GM12878 (cell line): ENCODE measurements at regions not wholly inside any gene's neighbourhood (a gene's known extent, or its start where the extent isn't known, plus 50 kb on each side); places are given as distances from the start of the nearest gene placed in this dataset.
A peak's percentile ranks its signal among the peaks of the same experiment; 100 is the strongest.

Source experiments
- ASH2L ChIP-seq: fragments of 300-600, 200-600 bp; sonication (generic); IDR thresholded peaks from 2 replicates; pipeline ENCODE4 v1.6.1; 2017; ENCODE audit warnings: low read depth, mild to moderate bottlenecking, borderline replicate concordance
- ATF7 ChIP-seq: fragments of 450-650 bp; IDR thresholded peaks from 2 replicates; pipeline ENCODE4 v1.6.1; 2016; ENCODE audit warnings: low read depth, mild to moderate bottlenecking
- BCLAF1 ChIP-seq: fragments of 450-650 bp; IDR thresholded peaks from 2 replicates; pipeline ENCODE4 v1.6.1; 2017; ENCODE audit warnings: antibody characterized with exemption, mild to moderate bottlenecking, moderate library complexity
- BHLHE40 ChIP-seq, 2 experiments: fragments of 450-650 bp in 1 of 2; IDR thresholded peaks; 2 replicates each; pipeline ENCODE4 v1.6.1; 2011 to 2017; ENCODE audit warnings: low read depth in 2 of 2, borderline replicate concordance in 1 of 2, improper control_type of control experiment in 1 of 2, low read length in 1 of 2, mild to moderate bottlenecking in 1 of 2
- BRCA1 ChIP-seq: IDR thresholded peaks from 2 replicates; pipeline ENCODE4 v1.6.1; 2011; ENCODE audit warnings: low read depth, low read length, improper control_type of control experiment
- CBFB ChIP-seq: IDR thresholded peaks from 2 replicates; pipeline ENCODE4 v1.6.1; 2016; ENCODE audit warnings: antibody characterized with exemption, low read depth
- CHD1 ChIP-seq: IDR thresholded peaks from 2 replicates; pipeline ENCODE4 v1.6.1; 2012; ENCODE audit warnings: low read depth, low read length, improper control_type of control experiment
- CREM ChIP-seq: IDR thresholded peaks from 2 replicates; pipeline ENCODE4 v1.6.1; 2014; ENCODE audit warnings: antibody characterized with exemption, low read depth
- CTCF ChIP-seq, 3 experiments: IDR thresholded peaks in 2 of 3; conservative IDR thresholded peaks in 1 of 3; 2 replicates each; pipeline ENCODE4 v1.5.1; 2011; ENCODE audit warnings: low read depth in 3 of 3, low read length in 3 of 3, mild to moderate bottlenecking in 3 of 3, control low read depth in 2 of 3, moderate library complexity in 2 of 3, inconsistent platforms in 1 of 3, mixed read lengths in 1 of 3; ENCODE audit not compliant: control insufficient read depth in 2 of 3, insufficient read depth in 1 of 3; ENCODE audit errors: extremely low read depth in 1 of 3
- E2F8 ChIP-seq: fragments of 450-650 bp; IDR thresholded peaks from 2 replicates; pipeline ENCODE4 v1.6.1; 2018; ENCODE audit warnings: mild to moderate bottlenecking, low read depth, moderate library complexity; ENCODE audit not compliant: partially characterized antibody
- IKZF1 ChIP-seq: fragments of 450-650 bp; conservative IDR thresholded peaks from 2 replicates; pipeline ENCODE4 v1.6.1; 2017; ENCODE audit warnings: antibody characterized with exemption, mild to moderate bottlenecking
- IKZF2 ChIP-seq, 2 experiments: fragments of 450-650 bp; IDR thresholded peaks; 2 replicates each; pipeline ENCODE4 v1.6.1; 2017; ENCODE audit warnings: mild to moderate bottlenecking in 2 of 2, moderate library complexity in 2 of 2
- JUNB ChIP-seq: IDR thresholded peaks from 2 replicates; pipeline ENCODE4 v1.6.1; 2016; ENCODE audit warnings: antibody characterized with exemption, mild to moderate bottlenecking
- KAT2A ChIP-seq: conservative IDR thresholded peaks from 2 replicates; pipeline ENCODE4 v1.6.1; 2011; ENCODE audit warnings: low read depth, low read length; ENCODE audit not compliant: control insufficient read depth
- MEF2B ChIP-seq: fragments of 450-650 bp; IDR thresholded peaks from 2 replicates; pipeline ENCODE4 v1.6.1; 2018; ENCODE audit warnings: mild to moderate bottlenecking, moderate library complexity; ENCODE audit not compliant: partially characterized antibody, poor library complexity, severe bottlenecking
- MTA2 ChIP-seq: fragments of 450-650 bp; IDR thresholded peaks from 2 replicates; pipeline ENCODE4 v1.6.1; 2016; ENCODE audit warnings: low read depth, mild to moderate bottlenecking, moderate library complexity
- NFIC ChIP-seq: IDR thresholded peaks from 2 replicates; pipeline ENCODE4 v1.6.1; 2012; ENCODE audit warnings: low read depth, mild to moderate bottlenecking, inconsistent platforms, low read length, moderate library complexity
- PAX5 ChIP-seq: IDR thresholded peaks from 2 replicates; pipeline ENCODE4 v1.6.1; 2011; ENCODE audit warnings: low read depth, low read length, borderline replicate concordance
- PAX8 ChIP-seq: fragments of 450-650 bp; IDR thresholded peaks from 2 replicates; pipeline ENCODE4 v1.6.1; 2017; ENCODE audit warnings: mild to moderate bottlenecking, moderate library complexity
- RAD51 ChIP-seq: fragments of 450-650 bp; IDR thresholded peaks from 2 replicates; pipeline ENCODE4 v1.6.1; 2016; ENCODE audit warnings: moderate library complexity, mild to moderate bottlenecking, inconsistent platforms
- RBBP5 ChIP-seq: fragments of 200-600 bp; sonication (generic); conservative IDR thresholded peaks from 2 replicates; pipeline ENCODE4 v1.6.1; 2016
- SIX5 ChIP-seq: IDR thresholded peaks from 2 replicates; pipeline ENCODE4 v1.6.1; 2011; ENCODE audit warnings: mild to moderate bottlenecking, low read depth, low read length, moderate library complexity; ENCODE audit not compliant: severe bottlenecking
- TARDBP ChIP-seq: IDR thresholded peaks from 2 replicates; pipeline ENCODE4 v1.6.1; 2016; ENCODE audit warnings: borderline replicate concordance
- ZNF24 ChIP-seq: fragments of 450-650 bp; IDR thresholded peaks from 2 replicates; pipeline ENCODE4 v1.6.1; 2017; ENCODE audit warnings: antibody characterized with exemption, mild to moderate bottlenecking
- ZSCAN29 ChIP-seq: fragments of 450-650 bp; IDR thresholded peaks from 2 replicates; pipeline ENCODE4 v1.6.1; 2017; ENCODE audit warnings: mild to moderate bottlenecking, moderate library complexity

GRCh38 chr15:95690631-95691340 lies 639.7 kb upstream of the NR2F2 start (continued):
- TF ChIP-seq E2F8 = no peak
- TF ChIP-seq ZSCAN29 = no peak
- TF ChIP-seq MTA2 = peak; percentile 33; the same call in 1 of the 2 replicates
- no peak for TF ChIP-seq TARDBP
- TF ChIP-seq RBBP5 = no peak
- peak; percentile 86 for TF ChIP-seq ATF7
- TF ChIP-seq BHLHE40 (IDR thresholded peaks at IDR 0.05; ENCODE audit: borderline replicate concordance in 1 of 2, low read depth in 2 of 2, low read length in 1 of 2) = peak; percentile 20 to 39; a peak in 1 of 4 replicates
- TF ChIP-seq CHD1 = no peak
- no peak for TF ChIP-seq PAX5
- peak; percentile 31; the same call in 1 of the 2 replicates for TF ChIP-seq NFIC
- no peak for TF ChIP-seq MEF2B
- TF ChIP-seq PAX8 = no peak
- TF ChIP-seq CREM = 0 out of 2 replicates have a peak, but pooled peaks have one; percentile 16
- TF ChIP-seq JUNB = peak; percentile 60
- no peak for TF ChIP-seq KAT2A
- no peak for TF ChIP-seq BRCA1
- TF ChIP-seq SIX5 = no peak
- peak; percentile 28; the same call in 1 of the 2 replicates for TF ChIP-seq IKZF1
- peak; percentile 24; the same call in 1 of the 2 replicates for TF ChIP-seq CBFB
- no peak for TF ChIP-seq ASH2L
- no peak for TF ChIP-seq BCLAF1
- no peak for TF ChIP-seq CTCF (IDR thresholded peaks at IDR 0.05 in 2 of 3, conservative IDR thresholded peaks at IDR 0.05 in 1 of 3; ENCODE audit: control insufficient read depth in 2 of 3, extremely low read depth in 1 of 3, insufficient read depth in 1 of 3, low read depth in 3 of 3, low read length in 3 of 3)
- no peak for TF ChIP-seq ZNF24
- TF ChIP-seq RAD51 = no peak
- TF ChIP-seq IKZF2 (IDR thresholded peaks at IDR 0.05) = peak; percentile 34 to 69; a peak in 3 of 4 replicates
